ENCODE measurements at regions not wholly inside any gene's neighbourhood (a gene's known extent, or its start where the extent isn't known, plus 50 kb on each side); places are given as distances from the start of the nearest gene placed in this dataset.

DNA sequence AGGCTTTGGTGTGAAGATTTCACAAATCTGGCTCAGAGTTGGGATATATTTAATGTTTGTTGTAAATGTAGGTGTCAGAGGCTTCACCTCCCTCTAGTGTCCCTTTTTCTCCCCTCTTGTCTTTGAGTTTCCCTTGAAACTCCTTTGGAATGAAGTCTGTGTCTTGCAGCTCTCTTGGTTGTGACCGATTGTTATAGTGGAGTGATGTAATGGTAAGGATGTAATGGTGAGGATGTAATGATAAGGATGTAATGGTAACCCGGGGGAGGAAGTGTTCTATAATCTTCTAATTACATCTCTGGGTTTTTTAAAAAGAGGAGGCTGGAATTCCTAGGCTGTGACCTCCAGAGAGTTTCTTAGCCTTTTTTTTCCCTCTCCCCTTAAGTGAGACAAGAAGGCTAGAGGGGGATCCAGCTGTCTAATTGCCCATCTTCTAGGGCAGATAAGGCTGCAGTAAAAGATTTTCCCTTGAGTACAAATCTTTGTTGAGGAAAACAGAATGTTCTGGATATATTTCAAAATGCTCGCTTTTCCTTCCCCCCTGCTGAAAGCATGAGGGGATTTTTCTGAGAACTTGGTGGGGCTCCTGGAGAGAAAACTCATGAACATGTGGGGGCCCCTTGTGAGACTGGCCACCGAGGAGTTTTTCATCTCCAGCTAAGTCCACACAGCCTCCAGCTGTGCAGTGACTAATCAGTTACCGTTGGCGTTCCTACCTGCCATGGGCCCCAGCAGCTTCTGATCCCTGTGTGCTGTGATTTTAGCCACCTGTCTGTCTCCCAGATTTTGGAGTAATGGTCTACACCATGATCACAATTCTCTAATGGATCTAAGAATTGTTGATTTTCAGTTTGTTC is 156.7 kb upstream of the PMEPA1 start:
- no peaks in the 10 kb centered on the region for H3K27me3 ChIP-seq (ENCODE audit: control insufficient read depth, insufficient read depth, low read length)
- H3K36me3 ChIP-seq (ENCODE audit: control insufficient read depth in 2 of 3, insufficient read depth in 3 of 3, low read length in 3 of 3), result no peaks in the 10 kb centered on the region
- no peaks in the 10 kb centered on the region for H3K9me3 ChIP-seq (ENCODE audit: control insufficient read depth in 2 of 3, insufficient read depth in 1 of 3, low read length in 3 of 3)
- no peaks in the 10 kb centered on the region for H3K4me1 ChIP-seq (ENCODE audit: control insufficient read depth in 2 of 3, insufficient read depth in 2 of 3, low read depth in 1 of 3, low read length in 3 of 3)
- FAIRE-seq (no peak), DNase-seq (no peak)
- intact Hi-C loops (cut with DNase I), result no loop called here
- no peak overlapping the region for H3K4me3 ChIP-seq (ENCODE audit: low read length in 3 of 3)
- H3K9ac ChIP-seq (ENCODE audit: low read length in 3 of 3), result no peak overlapping the region
- TF ChIP-seq, protein P1, sequence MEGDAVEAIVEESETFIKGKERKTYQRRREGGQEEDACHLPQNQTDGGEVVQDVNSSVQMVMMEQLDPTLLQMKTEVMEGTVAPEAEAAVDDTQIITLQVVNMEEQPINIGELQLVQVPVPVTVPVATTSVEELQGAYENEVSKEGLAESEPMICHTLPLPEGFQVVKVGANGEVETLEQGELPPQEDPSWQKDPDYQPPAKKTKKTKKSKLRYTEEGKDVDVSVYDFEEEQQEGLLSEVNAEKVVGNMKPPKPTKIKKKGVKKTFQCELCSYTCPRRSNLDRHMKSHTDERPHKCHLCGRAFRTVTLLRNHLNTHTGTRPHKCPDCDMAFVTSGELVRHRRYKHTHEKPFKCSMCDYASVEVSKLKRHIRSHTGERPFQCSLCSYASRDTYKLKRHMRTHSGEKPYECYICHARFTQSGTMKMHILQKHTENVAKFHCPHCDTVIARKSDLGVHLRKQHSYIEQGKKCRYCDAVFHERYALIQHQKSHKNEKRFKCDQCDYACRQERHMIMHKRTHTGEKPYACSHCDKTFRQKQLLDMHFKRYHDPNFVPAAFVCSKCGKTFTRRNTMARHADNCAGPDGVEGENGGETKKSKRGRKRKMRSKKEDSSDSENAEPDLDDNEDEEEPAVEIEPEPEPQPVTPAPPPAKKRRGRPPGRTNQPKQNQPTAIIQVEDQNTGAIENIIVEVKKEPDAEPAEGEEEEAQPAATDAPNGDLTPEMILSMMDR (IDR thresholded peaks at IDR 0.05; ENCODE audit: borderline replicate concordance, extremely low read depth, insufficient read depth), result no peak
- no peak overlapping the region for H3K27ac ChIP-seq (ENCODE audit: low read depth in 2 of 2, low read length in 2 of 2)

DNA sequence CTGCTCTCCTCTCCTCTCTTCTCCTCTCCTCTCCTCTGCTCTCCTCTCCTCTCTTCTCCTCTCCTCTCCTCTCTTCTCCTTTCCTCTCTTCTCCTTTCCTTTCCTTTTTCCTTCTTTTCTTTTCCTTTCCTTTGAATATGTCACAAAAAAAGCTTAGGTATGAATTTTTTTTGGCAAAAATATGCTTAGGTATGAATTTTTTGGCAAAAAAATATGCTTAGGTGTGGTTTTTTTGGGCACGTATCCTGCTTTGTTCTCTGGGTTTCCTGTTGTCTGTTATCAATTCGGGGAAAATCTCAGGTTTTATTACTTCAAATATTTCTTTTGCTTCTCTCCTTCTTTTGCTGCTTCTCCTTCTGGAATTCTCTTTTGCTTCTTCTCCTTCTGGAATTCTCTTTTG is 155.5 kb upstream of the PMEPA1 start:
- Histone ChIP-seq H3K4me1 (ENCODE audit: control insufficient read depth in 2 of 3, insufficient read depth in 2 of 3, low read depth in 1 of 3, low read length in 3 of 3) (no peaks in the 10 kb centered on the region), H3K9me3 (ENCODE audit: control insufficient read depth in 2 of 3, insufficient read depth in 1 of 3, low read length in 3 of 3) (no peaks in the 10 kb centered on the region)
- TF ChIP-seq, protein P1 (IDR thresholded peaks at IDR 0.05; ENCODE audit: borderline replicate concordance, extremely low read depth, insufficient read depth), result no peak

DNA sequence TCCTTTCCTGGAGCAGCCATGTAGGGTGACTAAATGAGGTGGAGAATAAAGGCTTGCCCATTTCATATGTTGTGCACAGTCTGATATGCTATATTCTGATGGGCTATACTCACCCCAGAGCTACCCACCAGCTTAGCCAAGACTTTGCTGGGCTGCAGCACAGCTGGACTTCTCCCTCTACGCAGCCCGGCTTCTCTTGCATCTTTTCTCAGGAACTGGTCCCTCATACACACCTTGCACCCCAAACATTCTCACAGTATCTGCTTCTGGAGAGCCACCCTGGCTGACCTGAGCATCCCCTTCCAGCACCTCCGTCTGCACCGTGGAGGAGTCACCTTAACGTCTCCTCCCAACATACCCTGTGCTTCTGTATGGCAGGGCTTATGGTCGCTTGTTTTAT is 150.8 kb upstream of the PMEPA1 start:
- Histone ChIP-seq H3K9me3 (ENCODE audit: control insufficient read depth in 2 of 3, insufficient read depth in 1 of 3, low read length in 3 of 3) (no peaks in the 10 kb centered on the region), H3K9ac (ENCODE audit: low read length in 3 of 3) (no peak overlapping the region), H3K36me3 (ENCODE audit: control insufficient read depth in 2 of 3, insufficient read depth in 3 of 3, low read length in 3 of 3) (no peaks in the 10 kb centered on the region), H3K4me1 (ENCODE audit: control insufficient read depth in 2 of 3, insufficient read depth in 2 of 3, low read depth in 1 of 3, low read length in 3 of 3) (no peaks in the 10 kb centered on the region), H3K4me3 (ENCODE audit: low read length in 3 of 3) (no peak overlapping the region), H3K27ac (ENCODE audit: low read depth in 2 of 2, low read length in 2 of 2) (no peak overlapping the region), H3K27me3 (ENCODE audit: control insufficient read depth, insufficient read depth, low read length) (no peaks in the 10 kb centered on the region)
- DNase-seq (peak in 1 of 5 donors; percentile 4), FAIRE-seq (no peak)
- TF ChIP-seq, protein P1 (IDR thresholded peaks at IDR 0.05; ENCODE audit: borderline replicate concordance, extremely low read depth, insufficient read depth), result no peak
- intact Hi-C loops (cut with DNase I), result no loop called here

More for the DNA sequence above, 155.5 kb upstream of the PMEPA1 start:
- no peaks in the 10 kb centered on the region for H3K27me3 ChIP-seq (ENCODE audit: control insufficient read depth, insufficient read depth, low read length)
- intact Hi-C loops (cut with DNase I), result no loop called here
- no peak for DNase-seq
- H3K4me3 ChIP-seq (ENCODE audit: low read length in 3 of 3), result no peak overlapping the region
- no peaks in the 10 kb centered on the region for H3K36me3 ChIP-seq (ENCODE audit: control insufficient read depth in 2 of 3, insufficient read depth in 3 of 3, low read length in 3 of 3)
- no peak overlapping the region for H3K9ac ChIP-seq (ENCODE audit: low read length in 3 of 3)
- no peak for FAIRE-seq
- H3K27ac ChIP-seq (ENCODE audit: low read depth in 2 of 2, low read length in 2 of 2), result no peak overlapping the region

Data from kidney (tissue), 13 donors.